ENCODE measurements at regions not wholly inside any gene's neighbourhood (a gene's known extent, or its start where the extent isn't known, plus 50 kb on each side); places are given as distances from the start of the nearest gene placed in this dataset.

GRCh38 chr7:40935435-40935834 is 767.5 kb downstream of the INHBA start:
- Histone ChIP-seq H3F3A (ENCODE audit: low read depth) (no peaks in the 10 kb centered on the region), H3K9me3 (ENCODE audit: insufficient read depth, low read depth, low read length) (no peaks in the 10 kb centered on the region), H2AFZ (ENCODE audit: low read length) (no peak overlapping the region), H3K79me2 (ENCODE audit: insufficient read depth, low read length) (no peaks in the 10 kb centered on the region), H4K20me1 (ENCODE audit: insufficient read depth, low read length, poor library complexity, severe bottlenecking) (no peaks in the 10 kb centered on the region), H3K4me1 (ENCODE audit: insufficient read depth, low read length, poor library complexity, severe bottlenecking) (no peaks in the 10 kb centered on the region), H3K4me2 (ENCODE audit: low read depth, low read length, poor library complexity, severe bottlenecking) (no peak overlapping the region), H3K27me3 (ENCODE audit: insufficient read depth, low read length, poor library complexity, severe bottlenecking) (no peaks in the 10 kb centered on the region), H3K4me3 (ENCODE audit: low read length, poor library complexity, severe bottlenecking) (no peak overlapping the region), H3K9ac (ENCODE audit: low read depth, low read length, poor library complexity, severe bottlenecking) (no peak overlapping the region), H3K36me3 (ENCODE audit: insufficient read depth, low read length) (no peaks in the 10 kb centered on the region), H3K9me2 (replicated peaks; ENCODE audit: low read depth, low read length) (no peaks in the 10 kb centered on the region)
- no peak for TF ChIP-seq EZH2phosphoT487 (IDR thresholded peaks at IDR 0.05; ENCODE audit: borderline replicate concordance)
- no peak for TF ChIP-seq CTCF (conservative IDR thresholded peaks at IDR 0.05; ENCODE audit: low read length)

GRCh38 chr7:40923626-40924025 is 779.3 kb downstream of the INHBA start:
- Histone ChIP-seq H3K4me1 (ENCODE audit: insufficient read depth, low read length, poor library complexity, severe bottlenecking) (no peaks in the 10 kb centered on the region), H3F3A (ENCODE audit: low read depth) (no peaks in the 10 kb centered on the region), H3K27me3 (ENCODE audit: insufficient read depth, low read length, poor library complexity, severe bottlenecking) (no peaks in the 10 kb centered on the region), H4K20me1 (ENCODE audit: insufficient read depth, low read length, poor library complexity, severe bottlenecking) (no peaks in the 10 kb centered on the region), H3K9me3 (ENCODE audit: insufficient read depth, low read depth, low read length) (no peaks in the 10 kb centered on the region), H3K9ac (ENCODE audit: low read depth, low read length, poor library complexity, severe bottlenecking) (no peak overlapping the region), H3K4me2 (ENCODE audit: low read depth, low read length, poor library complexity, severe bottlenecking) (no peak overlapping the region), H3K4me3 (ENCODE audit: low read length, poor library complexity, severe bottlenecking) (no peak overlapping the region), H3K79me2 (ENCODE audit: insufficient read depth, low read length) (no peaks in the 10 kb centered on the region), H3K36me3 (ENCODE audit: insufficient read depth, low read length) (no peaks in the 10 kb centered on the region), H3K9me2 (replicated peaks; ENCODE audit: low read depth, low read length) (no peaks in the 10 kb centered on the region), H2AFZ (ENCODE audit: low read length) (no peak overlapping the region)
- TF ChIP-seq EZH2phosphoT487 (IDR thresholded peaks at IDR 0.05; ENCODE audit: borderline replicate concordance) (no peak), CTCF (conservative IDR thresholded peaks at IDR 0.05; ENCODE audit: low read length) (no peak)

- Histone ChIP-seq H3K4me1 (ENCODE audit: insufficient read depth, low read length, poor library complexity, severe bottlenecking) (no peaks in the 10 kb centered on the region), H3K4me2 (ENCODE audit: low read depth, low read length, poor library complexity, severe bottlenecking) (no peak overlapping the region)
Measured at GRCh38 chr7:40922316-40922670, 780.6 kb downstream of the INHBA start.

GRCh38 chr7:40921589-40922315 is 781.1 kb downstream of the INHBA start:
- no peaks in the 10 kb centered on the region for H3F3A ChIP-seq (ENCODE audit: low read depth)

More at GRCh38 chr7:40922316-40922670, 780.6 kb downstream of the INHBA start:
- H3K79me2 ChIP-seq (ENCODE audit: insufficient read depth, low read length): no peaks in the 10 kb centered on the region
- no peaks in the 10 kb centered on the region for H3K9me3 ChIP-seq (ENCODE audit: insufficient read depth, low read depth, low read length)
- H3K36me3 ChIP-seq (ENCODE audit: insufficient read depth, low read length): no peaks in the 10 kb centered on the region
- H3K9ac ChIP-seq (ENCODE audit: low read depth, low read length, poor library complexity, severe bottlenecking): no peak overlapping the region
- H3K27me3 ChIP-seq (ENCODE audit: insufficient read depth, low read length, poor library complexity, severe bottlenecking): no peaks in the 10 kb centered on the region
- H3K4me3 ChIP-seq (ENCODE audit: low read length, poor library complexity, severe bottlenecking): no peak overlapping the region
- no peaks in the 10 kb centered on the region for H4K20me1 ChIP-seq (ENCODE audit: insufficient read depth, low read length, poor library complexity, severe bottlenecking)
- H2AFZ ChIP-seq (ENCODE audit: low read length): no peak overlapping the region
- no peaks in the 10 kb centered on the region for H3K9me2 ChIP-seq (replicated peaks; ENCODE audit: low read depth, low read length)
- H3F3A ChIP-seq (ENCODE audit: low read depth): no peaks in the 10 kb centered on the region
- no peak for TF ChIP-seq EZH2phosphoT487 (IDR thresholded peaks at IDR 0.05; ENCODE audit: borderline replicate concordance)

More at GRCh38 chr7:40921589-40922315, 781.1 kb downstream of the INHBA start:
- Histone ChIP-seq H3K79me2 (ENCODE audit: insufficient read depth, low read length) (no peaks in the 10 kb centered on the region), H3K27me3 (ENCODE audit: insufficient read depth, low read length, poor library complexity, severe bottlenecking) (no peaks in the 10 kb centered on the region), H3K36me3 (ENCODE audit: insufficient read depth, low read length) (no peaks in the 10 kb centered on the region), H3K9me3 (ENCODE audit: insufficient read depth, low read depth, low read length) (no peaks in the 10 kb centered on the region), H3K4me2 (ENCODE audit: low read depth, low read length, poor library complexity, severe bottlenecking) (no peak overlapping the region), H3K4me3 (ENCODE audit: low read length, poor library complexity, severe bottlenecking) (no peak overlapping the region), H3K4me1 (ENCODE audit: insufficient read depth, low read length, poor library complexity, severe bottlenecking) (no peaks in the 10 kb centered on the region), H3K9ac (ENCODE audit: low read depth, low read length, poor library complexity, severe bottlenecking) (no peak overlapping the region), H2AFZ (ENCODE audit: low read length) (no peak overlapping the region), H4K20me1 (ENCODE audit: insufficient read depth, low read length, poor library complexity, severe bottlenecking) (no peaks in the 10 kb centered on the region), H3K9me2 (replicated peaks; ENCODE audit: low read depth, low read length) (no peaks in the 10 kb centered on the region)
- TF ChIP-seq CTCF (conservative IDR thresholded peaks at IDR 0.05; ENCODE audit: low read length) (no peak), EZH2phosphoT487 (IDR thresholded peaks at IDR 0.05; ENCODE audit: borderline replicate concordance) (no peak)
